ENCODE measurements at regions not wholly inside any gene's neighbourhood (a gene's known extent, or its start where the extent isn't known, plus 50 kb on each side); places are given as distances from the start of the nearest gene placed in this dataset.

DNA sequence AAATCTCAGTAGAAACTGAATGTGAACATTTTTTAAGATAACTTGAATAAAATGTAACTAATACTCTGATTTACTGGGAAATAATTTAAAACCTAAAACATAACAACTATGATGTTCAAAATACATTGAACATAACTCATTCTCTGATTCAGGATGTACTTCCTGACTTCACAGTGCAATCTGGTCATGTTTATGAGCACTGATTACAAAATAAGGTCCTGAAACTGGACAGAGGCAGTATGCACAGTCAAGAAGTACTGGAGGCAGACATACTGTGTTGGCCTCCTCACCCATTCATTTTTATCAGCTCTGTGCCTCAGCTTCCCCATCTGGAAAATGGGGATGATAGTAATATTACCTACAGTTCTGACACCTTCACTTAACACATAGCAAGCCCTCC is 651.3 kb downstream of the PTPRC start:
- Histone ChIP-seq H3K36me3 (no peaks in the 10 kb centered on the region), H3K9me3 (no peaks in the 10 kb centered on the region), H3K4me3 (replicated peaks in 1 of 3) (no peak overlapping the region), H3K27me3 (no peaks in the 10 kb centered on the region), H3K27ac (no peak overlapping the region), H3K4me1 (no peaks in the 10 kb centered on the region)
- TF ChIP-seq, protein P1, sequence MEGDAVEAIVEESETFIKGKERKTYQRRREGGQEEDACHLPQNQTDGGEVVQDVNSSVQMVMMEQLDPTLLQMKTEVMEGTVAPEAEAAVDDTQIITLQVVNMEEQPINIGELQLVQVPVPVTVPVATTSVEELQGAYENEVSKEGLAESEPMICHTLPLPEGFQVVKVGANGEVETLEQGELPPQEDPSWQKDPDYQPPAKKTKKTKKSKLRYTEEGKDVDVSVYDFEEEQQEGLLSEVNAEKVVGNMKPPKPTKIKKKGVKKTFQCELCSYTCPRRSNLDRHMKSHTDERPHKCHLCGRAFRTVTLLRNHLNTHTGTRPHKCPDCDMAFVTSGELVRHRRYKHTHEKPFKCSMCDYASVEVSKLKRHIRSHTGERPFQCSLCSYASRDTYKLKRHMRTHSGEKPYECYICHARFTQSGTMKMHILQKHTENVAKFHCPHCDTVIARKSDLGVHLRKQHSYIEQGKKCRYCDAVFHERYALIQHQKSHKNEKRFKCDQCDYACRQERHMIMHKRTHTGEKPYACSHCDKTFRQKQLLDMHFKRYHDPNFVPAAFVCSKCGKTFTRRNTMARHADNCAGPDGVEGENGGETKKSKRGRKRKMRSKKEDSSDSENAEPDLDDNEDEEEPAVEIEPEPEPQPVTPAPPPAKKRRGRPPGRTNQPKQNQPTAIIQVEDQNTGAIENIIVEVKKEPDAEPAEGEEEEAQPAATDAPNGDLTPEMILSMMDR (IDR thresholded peaks at IDR 0.05) = no peak
- TF ChIP-seq POLR2A (IDR thresholded peaks at IDR 0.05) = no peak
- intact Hi-C loops (cut with DNase I) = no loop called here
- DNase-seq = no peak

DNA sequence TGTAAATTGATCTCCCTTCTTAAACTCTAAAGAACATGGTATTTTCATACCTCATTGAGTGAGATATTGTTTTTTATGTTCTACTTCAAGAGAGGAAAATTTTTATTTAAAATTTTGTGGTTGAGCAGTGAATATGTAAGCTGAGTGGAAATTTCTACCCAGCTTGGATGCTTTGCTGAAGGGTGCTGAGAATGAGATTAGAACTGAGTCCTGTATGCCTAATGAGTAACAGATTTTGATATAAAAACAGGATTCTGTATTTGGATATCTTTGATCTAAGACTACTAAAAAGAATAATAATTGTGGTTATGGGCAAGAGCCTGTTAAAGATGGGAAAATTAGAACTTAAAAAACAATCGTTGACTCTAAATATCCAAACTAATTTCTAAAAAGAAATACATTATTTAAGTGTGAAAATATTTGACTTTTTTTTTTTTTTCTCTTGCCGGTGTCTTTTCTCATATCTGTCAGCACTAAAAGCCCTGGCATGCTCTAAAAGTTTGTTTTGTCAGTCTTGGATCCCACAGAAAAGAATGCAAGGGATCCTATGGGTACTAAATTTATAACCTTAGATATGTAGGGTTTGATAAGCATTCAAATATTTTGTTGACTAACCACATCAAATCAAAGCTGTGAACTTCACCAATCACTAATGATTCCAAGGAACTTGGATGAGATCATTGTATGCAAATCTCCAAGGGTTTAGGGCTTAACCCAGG is 652.3 kb downstream of the PTPRC start:
- Histone ChIP-seq H3K27me3 (no peaks in the 10 kb centered on the region), H3K36me3 (no peaks in the 10 kb centered on the region), H3K9me3 (no peaks in the 10 kb centered on the region), H3K4me1 (no peaks in the 10 kb centered on the region), H3K27ac (no peak overlapping the region), H3K4me3 (replicated peaks in 1 of 3) (no peak overlapping the region)
- intact Hi-C loops (cut with DNase I) = no loop called here
- no peak for DNase-seq
- TF ChIP-seq POLR2A (IDR thresholded peaks at IDR 0.05) = no peak
- TF ChIP-seq, protein P1 (IDR thresholded peaks at IDR 0.05) = no peak
- whole genome bisulfite sequencing, 2 donors = 69 to 74% methylated on average over 2 of the region's 2 CpGs

DNA sequence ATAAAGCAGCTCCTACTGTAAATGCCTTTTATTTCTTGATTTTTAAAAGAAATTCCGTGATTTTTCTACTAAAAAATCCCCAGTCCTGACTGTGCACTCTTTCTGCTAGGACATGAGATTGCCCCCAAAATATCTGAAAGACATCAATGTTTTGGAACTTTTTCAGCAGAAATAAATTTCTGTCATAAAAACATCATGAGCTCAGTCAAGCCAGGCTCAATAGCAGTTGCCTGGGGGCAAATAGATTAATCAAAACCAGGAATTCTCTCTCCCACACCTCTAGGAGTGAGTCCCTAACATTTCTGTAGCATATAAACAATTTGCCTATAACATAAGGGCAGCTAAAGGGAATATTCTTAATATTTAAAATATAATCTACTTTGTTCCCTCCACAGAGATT is 654.1 kb downstream of the PTPRC start:
- Histone ChIP-seq H3K4me3 (replicated peaks in 1 of 3) (no peak overlapping the region), H3K9me3 (no peaks in the 10 kb centered on the region), H3K27me3 (no peaks in the 10 kb centered on the region), H3K27ac (no peak overlapping the region), H3K4me1 (no peaks in the 10 kb centered on the region), H3K36me3 (no peaks in the 10 kb centered on the region)
- TF ChIP-seq, protein P1 (IDR thresholded peaks at IDR 0.05) = no peak
- TF ChIP-seq POLR2A (IDR thresholded peaks at IDR 0.05) = no peak
- 75 to 89% methylated on average over 1 of the region's 1 CpG for WGBS, 2 donors
- intact Hi-C loops (cut with DNase I) = no loop called here
- no peak for DNase-seq

DNA sequence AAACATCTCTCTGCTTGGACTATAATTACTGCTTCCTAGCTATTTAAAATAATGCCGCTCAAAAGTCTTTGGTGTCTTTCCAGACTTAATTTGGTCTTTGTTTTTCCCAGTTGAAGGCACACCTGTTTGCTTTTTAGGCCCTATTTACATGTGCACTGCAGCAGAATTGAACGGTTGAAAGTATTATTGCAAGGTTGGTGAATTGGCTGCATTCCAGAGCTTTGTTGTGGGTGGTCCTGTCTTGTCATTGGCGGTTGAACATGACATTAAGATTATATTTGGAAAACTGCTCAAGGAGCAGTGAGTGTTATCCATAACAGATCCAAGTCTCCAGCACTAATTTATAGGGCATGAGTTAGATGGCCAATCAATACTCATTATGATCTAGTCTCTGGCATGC is 656.3 kb downstream of the PTPRC start:
- H3K27ac ChIP-seq = no peak overlapping the region
- no peaks in the 10 kb centered on the region for H3K4me1 ChIP-seq
- DNase-seq = no peak
- no peaks in the 10 kb centered on the region for H3K27me3 ChIP-seq
- TF ChIP-seq POLR2A (IDR thresholded peaks at IDR 0.05) = no peak
- TF ChIP-seq, protein P1 (IDR thresholded peaks at IDR 0.05) = no peak
- WGBS, 2 donors = 56 to 69% methylated on average over 3 of the region's 3 CpGs
- no peak overlapping the region for H3K4me3 ChIP-seq (replicated peaks in 1 of 3)
- intact Hi-C loops (cut with DNase I) = no loop called here
- H3K9me3 ChIP-seq = no peaks in the 10 kb centered on the region
- H3K36me3 ChIP-seq = no peaks in the 10 kb centered on the region

DNA sequence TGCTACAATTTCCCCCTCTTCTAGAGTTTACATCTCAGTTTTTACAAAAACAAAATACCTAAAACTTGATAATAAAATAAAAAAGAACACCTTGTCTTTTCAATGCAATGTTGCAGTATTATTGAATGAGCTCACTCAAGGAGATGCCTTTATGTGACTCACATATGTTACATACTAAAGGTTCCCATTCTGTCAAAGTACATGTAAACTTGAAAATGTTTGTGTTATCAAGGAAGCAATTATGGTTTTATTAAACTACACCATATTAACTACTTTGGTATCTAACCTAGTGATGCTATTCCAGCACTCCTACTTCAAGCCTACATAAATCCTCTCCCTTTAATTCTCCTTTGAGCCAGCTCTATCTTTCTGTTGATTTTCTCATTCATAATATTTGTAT is 658.3 kb downstream of the PTPRC start:
- Histone ChIP-seq H3K4me3 (replicated peaks in 1 of 3) (no peak overlapping the region), H3K9me3 (no peaks in the 10 kb centered on the region), H3K27ac (no peak overlapping the region), H3K4me1 (no peaks in the 10 kb centered on the region), H3K27me3 (no peaks in the 10 kb centered on the region), H3K36me3 (no peaks in the 10 kb centered on the region)
- no peak for DNase-seq
- intact Hi-C loops (cut with DNase I) = no loop called here
- TF ChIP-seq, protein P1 (IDR thresholded peaks at IDR 0.05) = no peak
- no peak for TF ChIP-seq POLR2A (IDR thresholded peaks at IDR 0.05)

All from thyroid gland (tissue), 4 donors.